ENCODE measurements at regions not wholly inside any gene's neighbourhood (a gene's known extent, or its start where the extent isn't known, plus 50 kb on each side); places are given as distances from the start of the nearest gene placed in this dataset.

GRCh38 chr13:73934771-73935170 is 199.4 kb downstream of the KLF12 start:
- TF ChIP-seq SIN3A (IDR thresholded peaks at IDR 0.05; ENCODE audit: borderline replicate concordance, insufficient read depth, low read depth, low read length) (no peak), CTCF (IDR thresholded peaks at IDR 0.05) (no peak), REST (IDR thresholded peaks at IDR 0.05; ENCODE audit: insufficient read depth in 1 of 2, low read depth in 2 of 2, low read length in 1 of 2) (no peak), POLR2AphosphoS5 (IDR thresholded peaks at IDR 0.05; ENCODE audit: low read depth, low read length) (no peak)
